ENCODE measurements at regions not wholly inside any gene's neighbourhood (a gene's known extent, or its start where the extent isn't known, plus 50 kb on each side); places are given as distances from the start of the nearest gene placed in this dataset.
"Not testable (repeated sequence)": the region's sequence is repeated elsewhere in the genome, so short reads cannot be mapped to it uniquely, and the experiment has no call there.

- no peak for DNase-seq (ENCODE audit: low read depth)
- no peak overlapping the region for H3K4me3 ChIP-seq (ENCODE audit: low read length)
- TF ChIP-seq CTCF (conservative IDR thresholded peaks at IDR 0.05; ENCODE audit: low read length), result no peak
These were observed 112.4 kb upstream of the SLC1A3 start for GRCh38 chr5:36494028-36494427.

GRCh38 chr5:36494841-36495601 lies 111.4 kb upstream of the SLC1A3 start:
- no peak for TF ChIP-seq CTCF (conservative IDR thresholded peaks at IDR 0.05; ENCODE audit: low read length)
- no peak overlapping the region for H3K4me3 ChIP-seq (ENCODE audit: low read length)

GRCh38 chr5:36495611-36496010 lies 110.8 kb upstream of the SLC1A3 start:
- TF ChIP-seq CTCF (conservative IDR thresholded peaks at IDR 0.05; ENCODE audit: low read length), result no peak
- DNase-seq (ENCODE audit: low read depth), result peak; percentile 15
- H3K4me3 ChIP-seq (ENCODE audit: low read length), result no peak overlapping the region

More at GRCh38 chr5:36494841-36495601, 111.4 kb upstream of the SLC1A3 start:
- DNase-seq (ENCODE audit: low read depth), result peak; percentile 20

GRCh38 chr5:36496471-36496870 lies 109.9 kb upstream of the SLC1A3 start:
- no peak for TF ChIP-seq CTCF (conservative IDR thresholded peaks at IDR 0.05; ENCODE audit: low read length)
- no peak overlapping the region for H3K4me3 ChIP-seq (ENCODE audit: low read length)
- no peak for DNase-seq (ENCODE audit: low read depth)

GRCh38 chr5:36502608-36503007 lies 103.8 kb upstream of the SLC1A3 start:
- no peak overlapping the region for H3K4me3 ChIP-seq (ENCODE audit: low read length)
- no peak for TF ChIP-seq CTCF (conservative IDR thresholded peaks at IDR 0.05; ENCODE audit: low read length)
- peak; percentile 99 for DNase-seq (ENCODE audit: low read depth)

GRCh38 chr5:36505021-36505420 lies 101.4 kb upstream of the SLC1A3 start:
- no peak for DNase-seq (ENCODE audit: low read depth)
- H3K4me3 ChIP-seq (ENCODE audit: low read length), result no peak overlapping the region
- TF ChIP-seq CTCF (conservative IDR thresholded peaks at IDR 0.05; ENCODE audit: low read length), result no peak

- peak; percentile 67 for DNase-seq (ENCODE audit: low read depth)
- no peak overlapping the region for H3K4me3 ChIP-seq (ENCODE audit: low read length)
- peak; percentile 91 for TF ChIP-seq CTCF (conservative IDR thresholded peaks at IDR 0.05; ENCODE audit: low read length)
These were observed 99.0 kb upstream of the SLC1A3 start for GRCh38 chr5:36507332-36507952.

- not testable (repeated sequence) for H3K4me3 ChIP-seq (ENCODE audit: low read length); DNase-seq (ENCODE audit: low read depth)
These were observed 98.1 kb upstream of the SLC1A3 start for GRCh38 chr5:36508331-36508730.

GRCh38 chr5:36513647-36514046 lies 92.8 kb upstream of the SLC1A3 start:
- not testable (repeated sequence) for H3K4me3 ChIP-seq (ENCODE audit: low read length); DNase-seq (ENCODE audit: low read depth)
